HG03342 (cell line): ENCODE measurements at regions not wholly inside any gene's neighbourhood (a gene's known extent, or its start where the extent isn't known, plus 50 kb on each side); places are given as distances from the start of the nearest gene placed in this dataset.
"Not testable (repeated sequence)": the region's sequence is repeated elsewhere in the genome, so short reads cannot be mapped to it uniquely, and the experiment has no call there.

Source experiments
- ATAC-seq: cut with Tn5 transposase; IDR thresholded peaks from one replicate; pipeline ENCODE4 v1.9.1; 2021; ENCODE audit warnings: mild to moderate bottlenecking, moderate library complexity; ENCODE audit not compliant: unreplicated experiment

GRCh38 chr17:5896215-5896614 lies 174.0 kb upstream of the WSCD1 start:
- ATAC-seq, result no peak

- ATAC-seq, result no peak
Observed at GRCh38 chr17:5897275-5897911, 172.8 kb upstream of the WSCD1 start.

GRCh38 chr17:5897981-5898380 lies 172.2 kb upstream of the WSCD1 start:
- not testable (repeated sequence) for ATAC-seq

- ATAC-seq, result no peak
Observed at GRCh38 chr17:5898406-5898805, 171.8 kb upstream of the WSCD1 start.

GRCh38 chr17:5899496-5900195 lies 170.5 kb upstream of the WSCD1 start:
- no peak for ATAC-seq

GRCh38 chr17:5901731-5902130 lies 168.4 kb upstream of the WSCD1 start:
- ATAC-seq, result no peak

- ATAC-seq, result no peak
Observed at GRCh38 chr17:5902181-5903140, 167.7 kb upstream of the WSCD1 start.

GRCh38 chr17:5911919-5912318 lies 158.3 kb upstream of the WSCD1 start:
- ATAC-seq, result no peak

- ATAC-seq, result no peak
Observed at GRCh38 chr17:5913032-5913531, 157.1 kb upstream of the WSCD1 start.

GRCh38 chr17:5913641-5914040 lies 156.5 kb upstream of the WSCD1 start:
- ATAC-seq, result no peak

- no peak for ATAC-seq
Observed at GRCh38 chr17:5915337-5915736, 154.8 kb upstream of the WSCD1 start.

GRCh38 chr17:5919089-5919488 lies 151.1 kb upstream of the WSCD1 start:
- no peak for ATAC-seq

- no peak for ATAC-seq
Observed at GRCh38 chr17:5921512-5922282, 148.5 kb upstream of the WSCD1 start.

GRCh38 chr17:5922476-5922875 lies 147.7 kb upstream of the WSCD1 start:
- ATAC-seq, result no peak

GRCh38 chr17:5929721-5930120 lies 140.5 kb upstream of the WSCD1 start:
- no peak for ATAC-seq

- ATAC-seq, result not testable (repeated sequence)
Observed at GRCh38 chr17:5930555-5930954, 139.6 kb upstream of the WSCD1 start.

GRCh38 chr17:5931616-5932015 lies 138.6 kb upstream of the WSCD1 start:
- ATAC-seq, result no peak

GRCh38 chr17:5933430-5933829 lies 136.7 kb upstream of the WSCD1 start:
- ATAC-seq, result no peak

- no peak for ATAC-seq
Observed at GRCh38 chr17:5941258-5941657, 128.9 kb upstream of the WSCD1 start.

- ATAC-seq, result no peak
Observed at GRCh38 chr17:5942687-5943086, 127.5 kb upstream of the WSCD1 start.

GRCh38 chr17:5943232-5943631 lies 126.9 kb upstream of the WSCD1 start:
- ATAC-seq, result no peak
